Glomerular visceral epithelial cell (primary cell): ENCODE measurements at regions not wholly inside any gene's neighbourhood (a gene's known extent, or its start where the extent isn't known, plus 50 kb on each side); places are given as distances from the start of the nearest gene placed in this dataset.
"Not testable (repeated sequence)": the region's sequence is repeated elsewhere in the genome, so short reads cannot be mapped to it uniquely, and the experiment has no call there.

ENCODE experiments used
- DNase-seq: peaks from one replicate; pipeline ENCODE4 v3.0.0-alpha.2; 2016; ENCODE audit errors: extremely low spot score

DNA sequence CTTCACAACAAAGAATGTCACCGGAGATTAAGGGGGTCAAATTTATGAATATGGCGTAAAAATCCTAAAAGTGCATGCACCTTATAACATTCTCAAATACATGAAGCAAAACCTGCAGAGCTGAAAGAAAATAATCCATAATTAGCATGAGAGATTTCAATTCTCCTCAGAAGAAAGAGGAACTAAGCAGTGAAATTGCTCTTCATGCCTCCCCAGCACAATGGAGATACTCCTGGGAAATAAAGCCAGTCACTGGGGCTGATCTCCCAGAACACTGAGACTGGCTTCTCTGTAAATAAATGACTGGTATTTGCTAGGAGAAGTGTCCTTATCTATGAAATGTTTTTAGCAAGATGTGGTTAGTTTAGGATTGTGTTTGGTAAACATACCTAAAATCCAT, 68.1 kb downstream of the GOLGA6L6 start:
- DNase-seq: not testable (repeated sequence)

DNA sequence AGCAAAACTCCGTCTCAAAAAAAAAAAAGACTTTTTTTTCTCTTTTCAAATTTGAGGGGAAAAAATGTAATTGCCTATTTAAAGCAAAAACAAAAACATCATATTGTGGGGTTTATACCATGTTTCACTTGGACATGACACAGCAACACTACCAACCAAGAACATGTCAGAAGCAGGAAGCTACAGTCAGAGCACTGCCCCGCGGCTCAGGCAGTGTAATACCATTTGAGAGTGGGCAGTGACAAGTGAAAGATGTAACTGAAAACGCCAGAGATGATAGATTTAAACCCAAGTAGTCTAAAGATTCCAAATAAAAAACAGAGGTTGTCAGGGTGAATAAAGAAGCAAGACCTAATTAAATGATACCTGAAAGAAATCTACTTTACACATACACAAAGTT, 68.6 kb downstream of the GOLGA6L6 start:
- not testable (repeated sequence) for DNase-seq

DNA sequence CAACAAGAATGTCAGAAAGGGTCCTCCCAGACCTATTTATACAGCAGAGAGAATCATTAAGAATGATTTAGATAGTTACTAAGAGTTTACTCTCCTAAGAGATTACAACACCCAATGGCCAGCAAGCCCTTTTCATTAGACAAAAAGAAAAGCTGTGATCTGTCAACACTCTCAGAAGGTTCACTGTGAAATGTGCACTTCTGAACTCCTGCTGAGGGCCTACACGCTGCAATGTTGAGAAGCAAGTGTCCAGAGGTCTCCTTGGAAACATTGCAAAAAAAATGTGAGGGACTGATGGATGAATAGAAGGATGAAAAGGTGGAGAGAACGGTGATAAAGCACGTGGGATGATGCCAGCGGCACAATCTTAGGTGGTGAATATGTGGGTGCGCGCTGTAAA, 70.8 kb downstream of the GOLGA6L6 start:
- DNase-seq: not testable (repeated sequence)

GRCh38 chr15:20441138-20441537, 100.5 kb downstream of the GOLGA6L6 start:
- DNase-seq: not testable (repeated sequence)

DNA sequence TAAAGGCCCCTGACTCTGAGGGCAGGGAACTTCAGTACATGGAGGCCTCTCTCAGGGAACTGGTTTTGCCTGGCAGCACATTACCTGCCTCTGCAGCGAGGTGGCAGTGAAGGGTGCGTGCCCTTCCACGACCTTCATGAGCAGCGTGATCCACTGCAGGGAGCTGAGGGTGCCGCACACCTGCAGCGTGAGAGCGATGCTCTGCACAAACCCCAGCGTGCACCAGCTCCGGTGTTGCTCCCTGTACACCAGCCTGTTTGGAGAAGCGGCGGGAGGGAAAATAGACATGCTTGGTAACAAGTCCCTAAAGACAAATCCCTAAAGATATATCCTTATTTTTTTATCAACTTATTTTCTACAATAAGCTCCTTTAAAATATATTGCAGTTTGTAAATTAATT, 101.2 kb downstream of the GOLGA6L6 start:
- not testable (repeated sequence) for DNase-seq

DNA sequence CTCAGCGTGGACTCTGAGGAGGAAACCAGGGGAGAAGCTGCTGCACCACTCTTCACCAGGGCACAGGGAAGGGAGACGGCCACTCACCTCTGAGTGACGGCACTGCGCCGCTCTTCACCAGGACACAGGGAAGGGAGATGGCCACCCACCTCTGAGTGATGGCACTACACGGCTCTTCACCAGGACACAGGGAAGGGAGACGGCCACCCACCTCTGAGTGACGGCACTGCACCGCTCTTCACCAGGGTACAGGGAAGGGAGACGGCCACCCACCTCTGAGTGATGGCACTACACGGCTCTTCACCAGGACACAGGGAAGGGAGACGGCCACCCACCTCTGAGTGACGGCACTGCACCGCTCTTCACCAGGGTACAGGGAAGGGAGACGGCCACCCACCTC, 102.5 kb downstream of the GOLGA6L6 start:
- DNase-seq: not testable (repeated sequence)

GRCh38 chr15:20438255-20438654, 103.3 kb downstream of the GOLGA6L6 start:
- not testable (repeated sequence) for DNase-seq

GRCh38 chr15:20433468-20433867, 108.1 kb downstream of the GOLGA6L6 start:
- not testable (repeated sequence) for DNase-seq

GRCh38 chr15:20430495-20430894, 111.1 kb downstream of the GOLGA6L6 start:
- not testable (repeated sequence) for DNase-seq

- DNase-seq: not testable (repeated sequence)
Observed at GRCh38 chr15:20420710-20421109, 120.9 kb downstream of the GOLGA6L6 start.

- DNase-seq: not testable (repeated sequence)
Observed at GRCh38 chr15:20416618-20417017, 125.0 kb downstream of the GOLGA6L6 start.

GRCh38 chr15:20409667-20410198, 131.9 kb downstream of the GOLGA6L6 start:
- DNase-seq: not testable (repeated sequence)

DNA sequence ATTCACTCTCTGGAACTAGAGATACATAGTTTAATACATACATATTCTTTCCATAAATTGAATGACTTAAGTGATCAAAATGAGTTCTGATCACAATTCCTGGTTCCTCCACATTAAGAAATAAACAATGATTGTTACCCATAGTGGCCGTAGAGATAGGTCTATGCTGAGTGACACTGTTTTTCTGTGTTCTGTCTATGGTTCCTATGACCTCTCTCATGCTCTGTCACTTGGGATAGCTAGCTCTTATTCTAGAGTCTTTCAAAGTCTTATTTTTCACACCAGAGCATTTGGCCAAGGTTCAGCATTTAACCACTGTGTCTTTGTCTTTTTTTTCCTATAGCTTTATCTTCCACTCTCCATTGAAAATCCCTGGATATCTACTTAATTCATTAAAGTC, 132.4 kb downstream of the GOLGA6L6 start:
- DNase-seq: no peak

- no peak for DNase-seq
Observed at GRCh38 chr15:20407553-20407952, 134.0 kb downstream of the GOLGA6L6 start.

DNA sequence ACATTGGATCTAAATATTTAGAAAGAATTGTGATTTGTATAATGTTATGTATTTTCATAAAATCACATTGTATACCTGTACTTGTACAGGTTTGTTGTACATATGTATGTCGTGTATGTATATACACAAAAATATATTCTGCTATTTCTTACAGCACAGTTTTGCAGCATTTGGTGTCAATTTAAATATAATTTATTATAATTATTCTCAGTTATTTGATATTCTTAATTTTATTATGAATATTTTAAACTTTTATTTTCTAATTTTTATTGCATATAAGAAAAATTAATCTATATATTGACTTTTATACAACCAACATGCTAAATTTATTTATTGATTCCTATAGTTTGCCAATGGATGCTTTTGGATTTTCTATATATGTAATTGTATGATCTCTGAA, 137.0 kb downstream of the GOLGA6L6 start:
- not testable (repeated sequence) for DNase-seq

GRCh38 chr15:20402586-20402985, 139.0 kb downstream of the GOLGA6L6 start:
- DNase-seq: not testable (repeated sequence)

GRCh38 chr15:20401058-20401457, 140.5 kb downstream of the GOLGA6L6 start:
- DNase-seq: not testable (repeated sequence)

DNA sequence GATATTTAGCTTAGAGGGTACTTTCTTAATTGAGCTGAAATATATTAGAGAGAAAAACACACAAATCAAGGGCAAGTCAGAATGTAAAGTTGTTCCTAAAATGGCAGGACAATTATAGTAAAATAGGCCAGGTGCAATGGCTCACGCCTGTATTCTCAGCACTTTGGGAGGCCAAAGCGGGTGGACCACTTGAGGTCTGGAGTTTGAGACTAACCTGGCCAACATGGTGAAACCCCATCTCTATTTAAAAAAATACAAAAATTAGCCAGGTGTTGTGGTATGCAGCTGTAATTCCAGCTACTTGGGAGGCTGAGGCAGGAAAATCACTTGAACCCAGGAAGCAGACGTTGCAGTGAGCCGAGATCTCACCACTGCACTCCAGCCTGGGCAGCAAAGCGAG, 142.9 kb downstream of the GOLGA6L6 start:
- not testable (repeated sequence) for DNase-seq

- not testable (repeated sequence) for DNase-seq
Observed at GRCh38 chr15:20388161-20388560, 153.4 kb downstream of the GOLGA6L6 start.

DNA sequence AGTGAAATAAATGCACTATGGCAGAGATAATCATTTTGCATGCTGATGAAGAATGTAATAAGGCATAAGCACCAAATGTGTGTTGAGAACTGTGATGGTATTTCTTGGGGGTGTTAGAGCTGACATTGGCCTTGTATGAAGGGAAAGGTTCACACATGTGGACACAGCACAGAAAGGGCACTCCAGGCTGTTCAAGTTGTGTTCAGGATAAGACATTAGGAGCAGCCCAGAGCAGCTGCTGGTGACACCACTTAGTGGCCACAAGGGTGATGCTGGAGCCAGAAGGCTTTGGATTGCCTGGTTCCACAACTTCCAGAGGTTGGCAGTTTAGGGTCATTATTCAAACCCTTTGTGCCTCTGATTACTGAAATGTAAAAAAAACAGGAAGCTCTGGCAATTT, 155.4 kb downstream of the GOLGA6L6 start:
- no peak for DNase-seq

- not testable (repeated sequence) for DNase-seq
Observed at GRCh38 chr15:20380199-20380598, 161.4 kb downstream of the GOLGA6L6 start.

- DNase-seq: no peak
Observed at GRCh38 chr15:20376872-20377271, 164.7 kb downstream of the GOLGA6L6 start.

DNA sequence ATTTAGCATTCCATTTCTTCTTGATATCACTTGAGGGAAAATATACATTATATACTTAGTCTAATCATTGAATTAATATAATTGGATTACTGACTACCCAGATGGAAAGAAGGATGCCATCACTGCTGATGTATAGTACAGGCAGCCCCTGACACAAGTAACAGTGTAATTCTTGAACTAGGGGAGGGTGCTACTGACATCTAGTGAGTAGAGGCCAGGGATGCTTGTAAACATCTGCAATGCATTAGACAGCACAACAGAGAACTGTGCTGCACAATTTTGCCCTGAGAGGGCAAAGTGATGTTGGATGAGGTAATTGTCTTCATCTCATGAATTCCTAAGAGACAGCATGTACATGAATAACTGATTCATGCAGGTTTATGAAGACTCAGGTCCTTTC, 169.2 kb downstream of the GOLGA6L6 start:
- not testable (repeated sequence) for DNase-seq

DNA sequence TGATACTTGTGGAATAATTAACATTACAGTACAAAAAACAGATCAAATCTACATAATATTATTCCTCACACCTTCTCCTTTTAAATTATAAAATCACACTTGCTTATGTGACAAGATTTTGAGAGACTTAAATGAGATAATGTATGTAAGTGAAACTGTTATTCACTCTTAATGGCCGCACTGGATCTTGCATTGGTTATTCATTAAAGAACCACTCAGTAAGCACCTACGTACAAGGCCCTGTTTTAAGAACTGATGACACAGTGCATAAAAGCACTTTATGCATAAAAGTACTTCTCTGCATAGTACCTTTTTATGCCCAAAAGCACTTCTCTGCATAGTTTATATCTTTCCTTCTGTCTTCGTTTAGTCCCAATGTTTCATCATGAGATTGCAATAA, 172.1 kb downstream of the GOLGA6L6 start:
- DNase-seq: no peak
